Left colon (tissue), 2 donors: ENCODE measurements at regions not wholly inside any gene's neighbourhood (a gene's known extent, or its start where the extent isn't known, plus 50 kb on each side); places are given as distances from the start of the nearest gene placed in this dataset.

Experiments
- ATAC-seq: fragments of 200-7000 bp; cut with Tn5 transposase; one replicate; pipeline ENCODE4 v1.9.1; 2020; ENCODE audit warnings: mild to moderate bottlenecking, moderate library complexity
- DNase-seq, 2 donors: peaks; one replicate each; pipeline ENCODE4 v3.0.0-alpha.2; 2020
- intact Hi-C, 2 donors: fragments of 100-400 bp; cut with DNase I in 1 of 2; cut with micrococcal nuclease in 1 of 2; formaldehyde crosslinking; loops; one replicate each; pipeline versions ENCODE4 v1.11.2 to v1.14.0; 2022; cut with DNase I, micrococcal nuclease
- donor health status: DM: no; HTN: no; CAD: no.
- donor health status: DM: yes; HTN: yes; CAD: no.

GRCh38 chr5:88389338-88390095 lies 120.9 kb upstream of the TMEM161B start:
- intact Hi-C loops: no loop called here
- no peak for DNase-seq
- ATAC-seq: no peak

GRCh38 chr5:88388476-88389337 lies 120.1 kb upstream of the TMEM161B start:
- DNase-seq (no peak), ATAC-seq (no peak)
- intact Hi-C loops: no loop called here

GRCh38 chr5:88384886-88385285 lies 116.2 kb upstream of the TMEM161B start:
- ATAC-seq: no peak
- intact Hi-C loops: no loop called here
- DNase-seq: no peak

GRCh38 chr5:88380332-88380731 lies 111.7 kb upstream of the TMEM161B start:
- ATAC-seq: no peak
- no peak for DNase-seq
- intact Hi-C loops: no loop called here

- no peak for DNase-seq
- intact Hi-C loops: no loop called here
- no peak for ATAC-seq
Measured at GRCh38 chr5:88377705-88378656, 109.3 kb upstream of the TMEM161B start.

GRCh38 chr5:88377240-88377639 lies 108.6 kb upstream of the TMEM161B start:
- ATAC-seq: no peak
- no peak for DNase-seq
- intact Hi-C loops: no loop called here

GRCh38 chr5:88376728-88377127 lies 108.1 kb upstream of the TMEM161B start:
- ATAC-seq: no peak
- intact Hi-C loops: no loop called here
- no peak for DNase-seq

GRCh38 chr5:88374391-88374790 lies 105.7 kb upstream of the TMEM161B start:
- intact Hi-C loops: no loop called here
- ATAC-seq (no peak), DNase-seq (no peak)

- no peak for DNase-seq
- intact Hi-C loops: no loop called here
Measured at GRCh38 chr5:88370824-88371223, 102.2 kb upstream of the TMEM161B start.

GRCh38 chr5:88368201-88368600 lies 99.6 kb upstream of the TMEM161B start:
- intact Hi-C loops: no loop called here
- no peak for ATAC-seq
- DNase-seq: no peak

More at GRCh38 chr5:88370824-88371223, 102.2 kb upstream of the TMEM161B start:
- no peak for ATAC-seq

GRCh38 chr5:88364991-88365390 lies 96.3 kb upstream of the TMEM161B start:
- intact Hi-C loops: no loop called here
- ATAC-seq (no peak), DNase-seq (no peak)

- ATAC-seq (no peak), DNase-seq (no peak)
- intact Hi-C loops: no loop called here
Measured at GRCh38 chr5:88355490-88356050, 86.9 kb upstream of the TMEM161B start.

- intact Hi-C loops: no loop called here
- no peak for DNase-seq
- no peak for ATAC-seq
Measured at GRCh38 chr5:88325868-88326267, 57.2 kb upstream of the TMEM161B start.

- DNase-seq: no peak
Measured at GRCh38 chr5:88322785-88323184, 54.1 kb upstream of the TMEM161B start.

More at GRCh38 chr5:88322785-88323184, 54.1 kb upstream of the TMEM161B start:
- intact Hi-C loops: no loop called here
- ATAC-seq: no peak
